Ovary (tissue), 7 donors: ENCODE measurements at regions not wholly inside any gene's neighbourhood (a gene's known extent, or its start where the extent isn't known, plus 50 kb on each side); places are given as distances from the start of the nearest gene placed in this dataset.

Experiments
- DNase-seq, 5 donors: peaks; one replicate each; pipeline ENCODE4 v3.0.0-alpha.2; 2019 to 2020
- H3K27ac ChIP-seq, 2 donors: fragments of 200-600 bp; one replicate each; pipeline versions ENCODE4 v1.5.1 to v1.8.0; 2019 to 2022
- H3K27me3 ChIP-seq: fragments of 200-600 bp; one replicate; pipeline ENCODE4 v1.8.0; 2022
- H3K36me3 ChIP-seq: fragments of 200-600 bp; sonication (generic); one replicate; pipeline ENCODE4 v1.5.1; 2019
- H3K4me1 ChIP-seq: one replicate; pipeline ENCODE4 v1.8.1; 2013; ENCODE audit warnings: mild to moderate bottlenecking, moderate library complexity; ENCODE audit not compliant: insufficient read depth
- H3K4me3 ChIP-seq: fragments of 200-600 bp; sonication (generic); one replicate; pipeline ENCODE4 v1.5.1; 2017
- H3K9me3 ChIP-seq, 2 donors: fragments of 200-600 bp in 1 of 2; sonication (generic) in 1 of 2; one replicate each; pipeline versions ENCODE4 v1.5.1 to v1.8.1; 2013 to 2019; ENCODE audit warnings: mild to moderate bottlenecking in 1 of 2, moderate library complexity in 1 of 2
- EP300 ChIP-seq: sonication (generic); formaldehyde crosslinking; IDR thresholded peaks from one replicate; pipeline ENCODE4 v1.6.1; 2017; ENCODE audit warnings: antibody characterized with exemption
- POLR2A ChIP-seq: fragments of 450-650 bp; IDR thresholded peaks from one replicate; pipeline ENCODE4 v1.6.1; 2017; ENCODE audit warnings: antibody characterized with exemption, mild to moderate bottlenecking, moderate library complexity
- WGBS, 3 donors: extraction: QIAGEN DNeasy Blood & Tissue Kit in 1 of 3; methylation state at CpG; one replicate each; pipeline versions ENCODE4 v1.1.5 to v1.1.7; 2013 to 2017; 5-methylcytosine and 5-hydroxymethylcytosine counted together
- intact Hi-C, 4 donors: fragments of 100-400 bp; cut with DNase I; formaldehyde crosslinking; loops; one replicate each; pipeline versions ENCODE4 v1.11.0 to v1.15.1; 2022 to 2023
- TF ChIP-seq, protein P1 (sequence below), 3 donors: fragments of 450-650 bp in 2 of 3; fragments of 200-600 bp in 1 of 3; IDR thresholded peaks; one replicate each; pipeline versions ENCODE4 v1.5.1 to v1.8.0; 2016 to 2022; ENCODE audit warnings: antibody characterized with exemption in 3 of 3, mild to moderate bottlenecking in 1 of 3
- donor health status: DM: no; HTN: no; CAD: no; lungs with moderate emphysema.
- donor health status: DM: no; HTN: no; CAD: no.
- donor health status: Bipolar disorder and iron deficiency.
- donor health status: DM: no; HTN: no; CAD: no.
- donor health status: DM: yes; HTN: yes; CAD: no.

GRCh38 chr6:51283723-51284355 is 465.2 kb downstream of the TFAP2B start:
- 75 to 79% (median 78%) methylated on average over 6 of the region's 6 CpGs for WGBS, 3 donors
- H3K27ac ChIP-seq = no peak overlapping the region
- intact Hi-C loops = no loop called here
- no peaks in the 10 kb centered on the region for H3K36me3 ChIP-seq
- no peaks in the 10 kb centered on the region for H3K27me3 ChIP-seq
- no peaks in the 10 kb centered on the region for H3K9me3 ChIP-seq
- H3K4me1 ChIP-seq = no peaks in the 10 kb centered on the region
- H3K4me3 ChIP-seq = no peak overlapping the region
- TF ChIP-seq EP300 (no peak), POLR2A (no peak)
- TF ChIP-seq, protein P1, sequence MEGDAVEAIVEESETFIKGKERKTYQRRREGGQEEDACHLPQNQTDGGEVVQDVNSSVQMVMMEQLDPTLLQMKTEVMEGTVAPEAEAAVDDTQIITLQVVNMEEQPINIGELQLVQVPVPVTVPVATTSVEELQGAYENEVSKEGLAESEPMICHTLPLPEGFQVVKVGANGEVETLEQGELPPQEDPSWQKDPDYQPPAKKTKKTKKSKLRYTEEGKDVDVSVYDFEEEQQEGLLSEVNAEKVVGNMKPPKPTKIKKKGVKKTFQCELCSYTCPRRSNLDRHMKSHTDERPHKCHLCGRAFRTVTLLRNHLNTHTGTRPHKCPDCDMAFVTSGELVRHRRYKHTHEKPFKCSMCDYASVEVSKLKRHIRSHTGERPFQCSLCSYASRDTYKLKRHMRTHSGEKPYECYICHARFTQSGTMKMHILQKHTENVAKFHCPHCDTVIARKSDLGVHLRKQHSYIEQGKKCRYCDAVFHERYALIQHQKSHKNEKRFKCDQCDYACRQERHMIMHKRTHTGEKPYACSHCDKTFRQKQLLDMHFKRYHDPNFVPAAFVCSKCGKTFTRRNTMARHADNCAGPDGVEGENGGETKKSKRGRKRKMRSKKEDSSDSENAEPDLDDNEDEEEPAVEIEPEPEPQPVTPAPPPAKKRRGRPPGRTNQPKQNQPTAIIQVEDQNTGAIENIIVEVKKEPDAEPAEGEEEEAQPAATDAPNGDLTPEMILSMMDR (IDR thresholded peaks at IDR 0.05) = no peak
- DNase-seq = no peak

- no peak for TF ChIP-seq POLR2A
- TF ChIP-seq, protein P1 (IDR thresholded peaks at IDR 0.05) = no peak
- TF ChIP-seq EP300 = no peak
- Histone ChIP-seq H3K9me3 (no peaks in the 10 kb centered on the region), H3K4me3 (no peak overlapping the region), H3K4me1 (no peaks in the 10 kb centered on the region), H3K27me3 (no peaks in the 10 kb centered on the region), H3K36me3 (no peaks in the 10 kb centered on the region), H3K27ac (no peak overlapping the region)
- intact Hi-C loops = no loop called here
- no peak for DNase-seq
Measured at GRCh38 chr6:51285876-51286275, 467.2 kb downstream of the TFAP2B start.

- TF ChIP-seq, protein P1 (IDR thresholded peaks at IDR 0.05) = no peak
- TF ChIP-seq EP300 (no peak), POLR2A (no peak)
- intact Hi-C loops = no loop called here
- no peaks in the 10 kb centered on the region for H3K9me3 ChIP-seq
- H3K4me3 ChIP-seq = no peak overlapping the region
- WGBS, 3 donors = 65 to 75% (median 75%) methylated on average over 3 of the region's 3 CpGs
- H3K36me3 ChIP-seq = no peaks in the 10 kb centered on the region
- H3K27me3 ChIP-seq = no peaks in the 10 kb centered on the region
- no peaks in the 10 kb centered on the region for H3K4me1 ChIP-seq
- no peak overlapping the region for H3K27ac ChIP-seq
- no peak for DNase-seq
Measured at GRCh38 chr6:51289041-51289440, 470.4 kb downstream of the TFAP2B start.

DNA sequence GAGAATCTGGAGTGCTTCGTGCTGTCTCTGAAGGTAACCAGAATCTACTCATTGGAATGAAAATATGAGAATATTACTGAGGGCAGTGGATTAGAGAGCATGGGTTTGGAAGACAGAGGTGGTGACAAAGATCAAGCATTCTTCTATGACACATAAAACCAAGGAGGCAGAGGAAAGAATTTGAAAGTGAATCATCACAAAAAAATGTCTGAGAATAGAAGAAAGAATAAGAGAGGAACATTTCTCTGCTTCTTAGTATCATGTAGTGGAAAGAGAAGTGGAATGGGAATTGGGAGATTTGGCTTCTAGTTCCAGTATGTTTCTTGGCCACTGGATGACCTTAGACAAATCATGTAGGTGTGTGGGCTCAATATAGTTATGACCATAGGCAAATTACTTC is 474.0 kb downstream of the TFAP2B start:
- no peak overlapping the region for H3K27ac ChIP-seq
- no peaks in the 10 kb centered on the region for H3K4me1 ChIP-seq
- no peak for TF ChIP-seq POLR2A
- TF ChIP-seq EP300 = no peak
- TF ChIP-seq, protein P1 (IDR thresholded peaks at IDR 0.05) = no peak
- intact Hi-C loops = no loop called here
- no peaks in the 10 kb centered on the region for H3K27me3 ChIP-seq
- H3K36me3 ChIP-seq = no peaks in the 10 kb centered on the region
- H3K9me3 ChIP-seq = no peaks in the 10 kb centered on the region
- WGBS, 3 donors = 40 to 82% (median 48%) methylated on average over 1 of the region's 1 CpG
- no peak for DNase-seq
- H3K4me3 ChIP-seq = no peak overlapping the region
